ENCODE measurements at regions not wholly inside any gene's neighbourhood (a gene's known extent, or its start where the extent isn't known, plus 50 kb on each side); places are given as distances from the start of the nearest gene placed in this dataset.

- no peak for TF ChIP-seq EZH2 (IDR thresholded peaks at IDR 0.05; ENCODE audit: insufficient read depth, poor library complexity, severe bottlenecking)
- no peak for TF ChIP-seq EZH2phosphoT487 (IDR thresholded peaks at IDR 0.05; ENCODE audit: insufficient read depth, low read depth)
Observed at GRCh38 chr10:108624052-108624451, 1299.3 kb downstream of the XPNPEP1 start.

Measured in GM23248 (cell line).